ENCODE measurements at regions not wholly inside any gene's neighbourhood (a gene's known extent, or its start where the extent isn't known, plus 50 kb on each side); places are given as distances from the start of the nearest gene placed in this dataset.

DNA sequence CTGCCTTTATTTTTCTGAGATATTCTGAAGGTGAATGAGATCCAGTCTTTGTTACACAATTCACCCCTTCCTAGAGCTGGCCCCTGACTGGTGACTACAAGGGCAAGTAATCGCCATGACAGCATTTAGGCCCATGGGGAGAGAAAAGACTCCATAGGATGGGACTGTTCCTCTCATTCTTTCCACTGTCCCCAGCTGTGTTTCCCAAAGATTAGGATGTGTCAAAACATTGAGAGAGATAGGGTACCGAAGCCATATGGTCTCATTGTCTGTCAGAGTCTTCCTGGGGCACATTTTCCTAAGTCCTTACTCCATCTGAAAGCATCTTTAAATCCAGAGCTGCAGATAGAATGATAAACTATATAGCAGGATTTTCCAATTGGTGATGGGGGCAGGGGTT is 423.5 kb downstream of the OMA1 start (continued):
- TF ChIP-seq AFF1 (IDR thresholded peaks at IDR 0.05; ENCODE audit: low read depth in 1 of 2, partially characterized antibody in 2 of 2) (no peak), ARID3B (CRISPR knock-in tag; IDR thresholded peaks at IDR 0.05; ENCODE audit: borderline replicate concordance) (no peak)
- TF ChIP-seq, protein P1, sequence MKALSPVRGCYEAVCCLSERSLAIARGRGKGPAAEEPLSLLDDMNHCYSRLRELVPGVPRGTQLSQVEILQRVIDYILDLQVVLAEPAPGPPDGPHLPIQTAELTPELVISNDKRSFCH (CRISPR knock-in tag; IDR thresholded peaks at IDR 0.05), result no peak
- TF ChIP-seq, protein P1 (tag; IDR thresholded peaks at IDR 0.05), result no peak
- TF ChIP-seq, protein P2, sequence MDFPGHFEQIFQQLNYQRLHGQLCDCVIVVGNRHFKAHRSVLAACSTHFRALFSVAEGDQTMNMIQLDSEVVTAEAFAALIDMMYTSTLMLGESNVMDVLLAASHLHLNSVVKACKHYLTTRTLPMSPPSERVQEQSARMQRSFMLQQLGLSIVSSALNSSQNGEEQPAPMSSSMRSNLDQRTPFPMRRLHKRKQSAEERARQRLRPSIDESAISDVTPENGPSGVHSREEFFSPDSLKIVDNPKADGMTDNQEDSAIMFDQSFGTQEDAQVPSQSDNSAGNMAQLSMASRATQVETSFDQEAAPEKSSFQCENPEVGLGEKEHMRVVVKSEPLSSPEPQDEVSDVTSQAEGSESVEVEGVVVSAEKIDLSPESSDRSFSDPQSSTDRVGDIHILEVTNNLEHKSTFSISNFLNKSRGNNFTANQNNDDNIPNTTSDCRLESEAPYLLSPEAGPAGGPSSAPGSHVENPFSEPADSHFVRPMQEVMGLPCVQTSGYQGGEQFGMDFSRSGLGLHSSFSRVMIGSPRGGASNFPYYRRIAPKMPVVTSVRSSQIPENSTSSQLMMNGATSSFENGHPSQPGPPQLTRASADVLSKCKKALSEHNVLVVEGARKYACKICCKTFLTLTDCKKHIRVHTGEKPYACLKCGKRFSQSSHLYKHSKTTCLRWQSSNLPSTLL (IDR thresholded peaks at IDR 0.05), result no peak

All from K562 (cell line).